SU-DHL-6 (cell line): ENCODE measurements at regions not wholly inside any gene's neighbourhood (a gene's known extent, or its start where the extent isn't known, plus 50 kb on each side); places are given as distances from the start of the nearest gene placed in this dataset.

ENCODE experiments used
- CTCF ChIP-seq: fragments of 200-600 bp; sonication (generic); IDR thresholded peaks from one replicate; pipeline ENCODE4 v1.5.1; 2017; ENCODE audit warnings: antibody characterized with exemption, mild to moderate bottlenecking, low read length, moderate library complexity; ENCODE audit not compliant: insufficient read depth, poor library complexity, severe bottlenecking
- EZH2phosphoT487 ChIP-seq: fragments of 200-600 bp; sonication (generic), shearing (Covaris generic); conservative IDR thresholded peaks from 2 replicates; pipeline ENCODE4 v1.6.1; 2018; ENCODE audit warnings: mild to moderate bottlenecking, antibody characterized with exemption, low read length, moderate library complexity, mixed read lengths

GRCh38 chr1:195185736-195186135 lies 1422.5 kb downstream of the KCNT2 start:
- TF ChIP-seq EZH2phosphoT487: no peak
- no peak for TF ChIP-seq CTCF
